ENCODE measurements at regions not wholly inside any gene's neighbourhood (a gene's known extent, or its start where the extent isn't known, plus 50 kb on each side); places are given as distances from the start of the nearest gene placed in this dataset.

GRCh38 chr7:42289473-42289872, 52.5 kb upstream of the GLI3 start:
- no peak for TF ChIP-seq CTCF (IDR thresholded peaks at IDR 0.05; ENCODE audit: insufficient read depth, low read length, poor library complexity, severe bottlenecking)
- no peak for TF ChIP-seq EZH2phosphoT487 (conservative IDR thresholded peaks at IDR 0.05; ENCODE audit: low read length)

All from SU-DHL-6 (cell line).